HG03432 (cell line): ENCODE measurements at regions not wholly inside any gene's neighbourhood (a gene's known extent, or its start where the extent isn't known, plus 50 kb on each side); places are given as distances from the start of the nearest gene placed in this dataset.

Experiments
- ATAC-seq: cut with Tn5 transposase; IDR thresholded peaks from one replicate; pipeline ENCODE4 v1.9.1; 2021; ENCODE audit warnings: mild to moderate bottlenecking, moderate library complexity; ENCODE audit not compliant: unreplicated experiment

DNA sequence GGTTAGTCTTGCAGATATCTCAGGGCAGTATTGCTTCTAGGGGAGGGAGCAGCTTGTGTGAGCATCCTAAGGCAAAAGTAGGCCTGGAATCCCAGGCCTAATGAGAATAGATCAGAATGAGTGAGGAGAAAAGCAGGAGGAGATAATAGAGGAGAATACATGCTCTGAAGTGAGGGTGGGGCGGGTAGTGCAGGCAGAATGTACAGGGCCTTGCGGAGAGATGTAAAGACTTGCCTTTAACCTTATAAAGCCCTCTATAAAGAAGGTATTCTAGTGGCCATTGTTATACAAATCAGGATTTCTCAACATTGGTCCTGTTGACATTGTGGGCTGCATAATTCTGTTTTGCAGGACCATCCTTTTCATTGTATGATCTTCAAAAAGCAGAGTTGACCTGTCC, 855.3 kb downstream of the PCDH7 start:
- ATAC-seq: no peak

DNA sequence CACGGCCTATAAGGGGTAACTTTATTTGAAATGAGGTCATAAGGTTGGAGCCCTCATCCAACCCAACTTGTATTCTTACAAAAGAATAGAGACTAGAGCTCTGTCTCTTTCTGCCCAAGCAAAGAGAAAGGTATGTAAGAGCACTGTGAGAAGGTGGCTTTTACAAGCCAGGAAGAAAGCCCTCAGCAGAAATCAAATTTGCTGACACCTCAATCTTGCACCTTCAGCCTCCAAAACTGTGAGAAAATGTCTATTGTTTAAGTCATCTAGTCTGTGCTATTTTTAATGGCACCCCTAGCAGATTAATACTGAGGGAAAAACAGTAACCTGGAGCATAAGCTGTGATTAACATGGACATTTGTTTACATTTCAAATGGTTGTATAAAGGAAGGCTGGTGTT, 860.7 kb downstream of the PCDH7 start:
- no peak for ATAC-seq

DNA sequence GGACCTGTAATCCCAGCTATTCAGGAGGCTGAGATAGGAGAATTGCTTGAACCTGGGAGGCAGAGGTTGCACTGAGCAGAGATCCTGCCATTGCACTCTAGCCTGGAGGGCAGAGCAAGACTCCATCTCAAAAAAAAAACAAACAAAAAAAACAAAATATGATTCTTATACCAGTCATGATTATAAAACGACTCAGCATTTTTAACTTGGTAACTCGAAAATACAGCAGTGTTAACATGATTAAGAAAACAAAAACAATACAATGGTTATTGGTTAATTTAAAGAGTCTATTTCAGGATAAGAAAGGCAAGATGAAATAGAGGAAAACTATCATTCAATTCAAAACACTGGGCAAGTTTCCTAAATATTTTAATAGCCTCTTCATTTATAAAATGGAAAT, 865.3 kb downstream of the PCDH7 start:
- ATAC-seq: no peak

DNA sequence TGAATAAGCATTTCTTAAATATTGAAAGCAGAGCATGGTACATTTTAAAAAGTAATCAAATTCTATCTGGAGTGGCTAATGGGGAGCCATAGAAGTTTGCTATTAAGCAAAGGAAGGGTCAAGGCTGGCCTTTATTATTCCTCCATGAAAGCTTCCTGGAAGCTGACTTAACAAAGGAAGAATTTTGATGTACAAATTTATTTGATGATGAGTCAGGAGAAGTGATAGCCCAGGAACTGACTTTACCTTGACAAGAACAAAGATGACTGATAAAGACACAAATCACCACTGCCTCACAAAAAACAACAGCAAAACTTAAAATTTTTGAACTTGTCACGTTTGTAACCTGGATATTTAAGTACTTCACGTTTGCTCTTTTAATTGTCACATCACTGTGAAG, 872.1 kb downstream of the PCDH7 start:
- no peak for ATAC-seq

DNA sequence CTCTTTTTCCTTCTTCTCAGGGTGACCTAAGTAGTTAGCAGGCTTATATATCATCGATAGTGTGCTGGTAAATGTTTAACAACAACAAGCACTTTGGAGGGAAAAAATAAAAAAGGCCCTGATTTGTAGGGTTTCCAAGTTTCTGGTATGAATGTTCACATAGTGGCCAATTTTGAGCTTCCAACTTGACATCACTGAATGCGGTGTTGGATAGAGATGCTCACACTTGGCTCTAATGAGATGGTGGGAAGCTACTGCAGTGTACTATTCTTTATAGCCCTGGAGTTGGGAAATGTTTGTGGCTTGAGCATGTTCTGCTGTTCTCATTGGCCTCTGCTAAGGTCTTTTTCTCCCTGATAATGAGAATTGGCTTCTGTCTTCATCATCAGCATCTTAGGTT, 875.3 kb downstream of the PCDH7 start:
- no peak for ATAC-seq

DNA sequence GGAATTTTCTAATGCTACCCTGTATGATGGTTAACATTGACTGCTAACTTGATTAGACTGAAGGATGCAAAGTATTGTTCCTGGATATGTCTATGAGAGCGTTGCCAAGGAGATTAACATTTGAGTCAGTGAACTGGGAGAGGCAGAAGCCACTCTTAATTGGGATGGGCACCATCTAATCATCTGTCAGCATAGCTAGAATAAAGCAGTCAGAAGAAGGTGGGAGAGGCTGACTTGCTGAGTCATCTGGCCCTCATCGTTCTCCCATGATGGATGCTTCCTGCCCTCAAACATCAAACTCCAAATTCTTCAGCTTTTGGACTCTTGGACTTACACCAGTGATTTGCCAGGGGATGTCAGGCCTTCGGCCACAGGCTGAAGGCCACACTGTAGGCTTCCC, 878.5 kb downstream of the PCDH7 start:
- no peak for ATAC-seq

DNA sequence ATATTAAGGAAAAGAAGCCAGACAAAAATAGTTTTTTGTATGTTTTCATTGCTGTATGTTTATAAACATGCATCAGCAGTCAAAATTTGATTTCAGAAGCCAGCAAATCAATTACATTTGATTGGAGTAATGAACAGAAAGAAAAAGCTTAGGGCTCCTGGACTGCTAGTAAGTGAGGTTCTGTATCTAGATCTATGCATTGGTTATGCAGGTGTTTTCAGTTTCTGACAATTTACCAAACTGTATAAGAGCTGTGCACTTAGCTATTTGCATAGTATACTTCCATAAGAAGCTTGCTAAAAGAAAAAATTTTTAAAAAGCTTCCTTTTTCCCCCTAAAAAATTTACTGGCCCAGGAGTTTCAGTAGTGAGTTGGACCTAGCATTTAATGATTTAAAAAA, 881.6 kb downstream of the PCDH7 start:
- no peak for ATAC-seq

GRCh38 chr4:31613946-31614623, 893.9 kb downstream of the PCDH7 start:
- no peak for ATAC-seq

- ATAC-seq: peak; percentile 65
These were observed 897.5 kb downstream of the PCDH7 start for GRCh38 chr4:31617667-31618066.

DNA sequence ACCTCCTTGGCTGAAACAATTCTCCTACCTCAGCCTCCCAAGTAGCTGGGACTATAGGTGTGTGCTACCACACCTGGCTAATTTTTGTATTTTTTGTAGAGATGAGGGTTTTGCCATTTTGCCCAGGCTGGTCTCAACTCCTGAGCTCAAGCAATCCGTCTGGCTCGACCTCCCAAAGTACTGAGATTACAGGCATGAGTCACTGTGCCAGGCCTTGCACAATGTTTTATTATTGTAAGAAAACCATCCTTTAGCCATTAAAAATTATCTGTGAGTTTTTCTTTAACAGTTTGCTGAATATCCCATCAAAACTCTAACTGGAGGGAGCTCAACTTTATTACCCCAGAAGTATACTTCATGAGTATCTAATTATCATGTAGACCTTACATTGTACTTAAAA, 900.3 kb downstream of the PCDH7 start:
- ATAC-seq: no peak

DNA sequence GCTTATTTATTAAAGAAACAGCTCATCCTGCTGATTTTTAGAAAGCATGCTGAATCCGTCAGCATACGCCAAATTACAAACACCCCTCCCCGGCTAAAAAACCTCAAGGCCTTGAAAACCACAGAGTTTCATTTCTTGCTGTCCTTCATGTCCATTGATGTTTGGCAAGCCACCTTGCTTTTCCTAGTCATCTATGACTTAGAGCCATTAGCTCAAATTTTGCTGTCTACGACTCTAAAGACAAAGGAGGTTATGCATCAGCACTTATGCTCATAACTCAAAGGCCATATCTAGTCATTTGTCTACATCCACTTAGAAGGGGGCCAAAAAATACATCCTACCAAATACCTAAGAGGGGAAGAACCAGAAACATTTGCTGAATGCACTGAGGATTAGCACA, 925.1 kb downstream of the PCDH7 start:
- ATAC-seq: no peak

DNA sequence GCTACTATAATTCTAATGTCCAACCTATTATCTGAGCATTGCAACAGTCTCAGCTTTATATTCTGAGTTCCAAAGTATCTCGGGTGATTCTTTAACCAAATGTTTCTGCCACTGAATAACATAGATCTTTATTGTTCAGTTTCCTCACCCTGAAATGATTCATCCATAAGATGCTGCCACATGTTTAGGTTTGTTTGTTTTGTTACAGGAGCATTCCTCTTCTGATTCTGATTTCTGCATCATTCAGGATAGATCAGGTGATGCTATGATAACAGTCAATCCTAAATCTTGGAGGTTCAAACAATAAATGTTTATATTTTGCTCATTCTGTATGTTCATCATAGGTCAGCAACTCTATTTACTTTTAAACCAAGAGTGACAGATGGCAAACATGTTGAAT, 927.6 kb downstream of the PCDH7 start:
- no peak for ATAC-seq

- ATAC-seq: no peak
These were observed 929.7 kb downstream of the PCDH7 start for GRCh38 chr4:31649878-31650277.

DNA sequence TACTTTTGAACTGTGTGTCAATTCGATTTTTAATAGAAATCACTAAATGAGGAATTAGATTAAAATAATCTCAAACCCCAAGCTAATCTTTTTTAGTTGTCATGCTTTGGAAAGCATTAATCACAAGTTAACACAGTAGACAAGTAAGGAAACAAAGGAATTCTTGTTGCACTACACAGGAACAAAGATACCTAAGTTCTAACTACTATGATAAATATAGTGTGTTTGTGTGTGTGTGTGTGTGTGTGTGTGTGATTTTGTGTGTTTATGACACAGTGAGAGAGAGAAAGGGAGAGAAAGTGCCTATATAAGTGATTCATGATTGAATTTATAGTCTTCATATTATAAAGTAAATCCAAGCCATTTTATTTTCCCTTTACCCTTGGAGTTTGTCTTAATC, 931.4 kb downstream of the PCDH7 start:
- ATAC-seq: no peak

GRCh38 chr4:31655328-31655727, 935.2 kb downstream of the PCDH7 start:
- ATAC-seq: no peak

GRCh38 chr4:31657859-31658570, 937.8 kb downstream of the PCDH7 start:
- no peak for ATAC-seq

DNA sequence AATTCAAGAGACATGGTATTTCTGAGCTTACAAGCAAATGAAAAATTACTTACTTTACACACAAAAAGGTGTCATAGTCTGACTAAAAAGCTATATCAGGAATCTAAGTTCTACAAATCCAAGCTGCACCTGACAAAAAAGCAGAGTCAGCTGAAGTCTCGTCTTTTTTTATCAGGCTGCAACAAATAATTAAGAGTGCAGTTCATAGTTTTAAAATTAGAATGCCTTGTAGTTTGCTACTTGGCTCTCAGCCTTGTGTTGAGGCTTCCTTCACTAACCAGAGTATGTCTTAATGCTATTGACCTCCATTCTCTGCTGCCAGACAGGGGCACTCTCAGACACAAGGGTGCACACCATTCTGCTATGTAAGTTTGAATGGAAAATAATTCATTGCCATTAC, 940.7 kb downstream of the PCDH7 start:
- ATAC-seq: no peak

- ATAC-seq: no peak
These were observed 942.8 kb downstream of the PCDH7 start for GRCh38 chr4:31662951-31663350.

GRCh38 chr4:31667686-31668085, 947.5 kb downstream of the PCDH7 start:
- ATAC-seq: no peak

DNA sequence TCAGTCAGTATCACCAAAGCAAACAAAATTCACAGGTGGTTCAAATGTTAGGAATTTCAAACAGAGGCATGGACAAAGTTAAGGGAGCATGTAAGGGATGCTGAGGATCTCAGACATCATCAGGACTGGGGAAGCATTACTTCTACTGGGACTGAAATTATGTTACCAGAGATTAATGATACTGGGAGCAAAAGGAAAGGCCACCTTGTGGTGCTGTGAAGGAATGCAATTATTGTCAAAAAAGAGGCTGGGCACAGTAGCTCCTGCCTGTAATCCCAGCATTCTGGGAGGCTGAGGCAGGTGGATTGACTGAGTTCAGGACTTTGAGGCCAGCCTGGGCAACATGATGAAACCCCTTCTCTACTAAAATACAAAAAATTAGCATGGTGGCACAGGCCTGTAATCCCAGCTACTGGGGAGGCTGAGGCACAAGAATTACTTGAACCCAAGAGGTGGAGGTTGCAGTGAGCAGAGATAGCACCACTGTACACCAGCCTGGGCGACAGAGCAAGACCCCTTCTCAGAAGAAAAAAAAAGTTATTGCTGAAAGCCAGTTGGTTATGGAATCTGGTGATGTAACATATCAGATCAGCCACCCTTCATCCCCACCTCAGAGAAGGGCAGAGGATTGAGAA, 954.3 kb downstream of the PCDH7 start:
- ATAC-seq: peak; percentile 58

DNA sequence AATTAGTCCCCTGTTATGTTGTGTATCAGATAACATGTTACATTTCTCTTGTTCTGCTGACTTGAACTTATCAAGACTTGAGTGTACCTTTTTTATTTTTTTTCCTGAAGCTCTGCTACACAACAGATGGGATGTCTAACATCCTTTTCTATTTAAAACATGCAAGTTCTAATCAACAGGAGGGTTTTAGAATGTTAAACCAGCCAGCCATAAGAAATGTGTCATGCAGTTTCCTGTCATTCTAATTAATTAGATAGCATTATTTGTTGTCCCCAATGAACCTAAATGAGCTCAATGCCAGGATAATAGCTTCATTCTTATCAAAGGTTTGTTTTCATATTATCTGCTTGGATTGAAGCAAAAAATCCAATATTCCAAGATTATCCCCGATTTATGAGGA, 958.2 kb downstream of the PCDH7 start:
- ATAC-seq: no peak

- no peak for ATAC-seq
These were observed 962.6 kb downstream of the PCDH7 start for GRCh38 chr4:31682796-31683195.
